Gastrocnemius medialis (tissue), 4 donors: ENCODE measurements at regions not wholly inside any gene's neighbourhood (a gene's known extent, or its start where the extent isn't known, plus 50 kb on each side); places are given as distances from the start of the nearest gene placed in this dataset.
"Not testable (repeated sequence)": the region's sequence is repeated elsewhere in the genome, so short reads cannot be mapped to it uniquely, and the experiment has no call there.

Experiments used
- ATAC-seq, 2 donors: fragments of 150-250 bp; one replicate each; pipeline ENCODE4 v1.9.1; 2016
- DNase-seq, 2 donors: peaks; one replicate each; pipeline ENCODE4 v3.0.0-alpha.2; 2019
- H3K27ac ChIP-seq, 4 donors: fragments of 200-600 bp; sonication (generic); 1 replicate in 1 of 4; 2 replicates in 3 of 4; pipeline ENCODE4 v1.5.1; 2016 to 2018; ENCODE audit warnings: mild to moderate bottlenecking in 2 of 4, moderate library complexity in 1 of 4
- H3K27me3 ChIP-seq, 3 donors: fragments of 200-600 bp; sonication (generic) in 2 of 3; 1 replicate in 1 of 3; 2 replicates in 2 of 3; pipeline versions ENCODE4 v1.5.1 to v1.6.0; 2016 to 2019; ENCODE audit warnings: mild to moderate bottlenecking in 1 of 3, moderate library complexity in 1 of 3
- H3K36me3 ChIP-seq, 2 donors: fragments of 200-600 bp; sonication (generic) in 1 of 2; one replicate each; pipeline ENCODE4 v1.5.1; 2017 to 2018
- H3K4me1 ChIP-seq, 2 donors: fragments of 200-600 bp; sonication (generic) in 1 of 2; one replicate each; pipeline ENCODE4 v1.5.1; 2016 to 2017; ENCODE audit warnings: mild to moderate bottlenecking in 2 of 2
- H3K4me3 ChIP-seq, 4 donors: fragments of 200-600 bp; sonication (generic) in 3 of 4; 1 replicate in 1 of 4; 2 replicates in 3 of 4; pipeline ENCODE4 v1.5.1; 2016 to 2019; ENCODE audit warnings: mild to moderate bottlenecking in 2 of 4
- H3K9me3 ChIP-seq, 3 donors: fragments of 200-600 bp; sonication (generic) in 2 of 3; 1 replicate in 1 of 3; 2 replicates in 2 of 3; pipeline ENCODE4 v1.5.1; 2016 to 2019
- POLR2A ChIP-seq, 2 donors: fragments of 450-650 bp; IDR thresholded peaks; one replicate each; pipeline ENCODE4 v1.6.1; 2017; ENCODE audit warnings: antibody characterized with exemption in 2 of 2, mild to moderate bottlenecking in 2 of 2, moderate library complexity in 2 of 2
- in situ Hi-C, 4 donors: fragments of 200-750 bp; cut with MboI; loops; one replicate each; pipeline versions ENCODE4 v1.15.0 to v1.8.0; 2017; ENCODE audit warnings: low sequenced_read_pairs in 4 of 4
- intact Hi-C: fragments of 100-400 bp; cut with DNase I; formaldehyde crosslinking; loops from one replicate; pipeline ENCODE4 v1.15.1; 2023; ENCODE audit warnings: low total_unique reads
- TF ChIP-seq, protein P1 (sequence below), 5 experiments: fragments of 450-650 bp in 3 of 5; fragments of 200-600 bp in 2 of 5; sonication (generic) in 2 of 5; IDR thresholded peaks in 4 of 5; conservative IDR thresholded peaks in 1 of 5; 1 replicate in 4 of 5; 2 replicates in 1 of 5; pipeline ENCODE4 v1.5.1; 2016 to 2019; ENCODE audit warnings: antibody characterized with exemption in 5 of 5, mild to moderate bottlenecking in 3 of 5, moderate library complexity in 3 of 5

DNA sequence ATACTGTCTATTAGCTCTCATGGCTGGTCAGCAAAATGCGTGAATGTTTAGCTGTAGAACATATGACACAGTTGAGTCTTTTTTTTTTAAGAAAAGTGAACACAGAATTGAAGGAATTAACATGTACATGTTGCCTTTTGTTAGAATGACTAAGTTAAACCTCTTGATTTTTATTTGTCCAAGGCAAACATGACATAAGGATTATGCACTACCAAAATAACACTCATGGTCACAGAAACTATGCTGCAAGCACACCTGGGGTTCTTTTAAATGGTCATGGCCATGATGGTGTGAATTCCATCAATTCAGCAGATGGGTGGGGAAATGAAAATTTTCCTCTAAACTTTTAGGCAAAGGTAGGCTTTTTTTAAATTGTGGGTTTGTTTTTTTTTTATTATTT is 80.1 kb upstream of the CXCL13 start:
- Histone ChIP-seq H3K36me3 (no peaks in the 10 kb centered on the region), H3K27ac (no peak overlapping the region), H3K9me3 (no peaks in the 10 kb centered on the region), H3K27me3 (no peaks in the 10 kb centered on the region), H3K4me3 (no peak overlapping the region), H3K4me1 (no peaks in the 10 kb centered on the region)
- DNase-seq (no peak), ATAC-seq (no peak)
- in situ Hi-C loops (no loop called here), intact Hi-C loops (no loop called here)
- no peak for TF ChIP-seq POLR2A (IDR thresholded peaks at IDR 0.05)
- TF ChIP-seq, protein P1, sequence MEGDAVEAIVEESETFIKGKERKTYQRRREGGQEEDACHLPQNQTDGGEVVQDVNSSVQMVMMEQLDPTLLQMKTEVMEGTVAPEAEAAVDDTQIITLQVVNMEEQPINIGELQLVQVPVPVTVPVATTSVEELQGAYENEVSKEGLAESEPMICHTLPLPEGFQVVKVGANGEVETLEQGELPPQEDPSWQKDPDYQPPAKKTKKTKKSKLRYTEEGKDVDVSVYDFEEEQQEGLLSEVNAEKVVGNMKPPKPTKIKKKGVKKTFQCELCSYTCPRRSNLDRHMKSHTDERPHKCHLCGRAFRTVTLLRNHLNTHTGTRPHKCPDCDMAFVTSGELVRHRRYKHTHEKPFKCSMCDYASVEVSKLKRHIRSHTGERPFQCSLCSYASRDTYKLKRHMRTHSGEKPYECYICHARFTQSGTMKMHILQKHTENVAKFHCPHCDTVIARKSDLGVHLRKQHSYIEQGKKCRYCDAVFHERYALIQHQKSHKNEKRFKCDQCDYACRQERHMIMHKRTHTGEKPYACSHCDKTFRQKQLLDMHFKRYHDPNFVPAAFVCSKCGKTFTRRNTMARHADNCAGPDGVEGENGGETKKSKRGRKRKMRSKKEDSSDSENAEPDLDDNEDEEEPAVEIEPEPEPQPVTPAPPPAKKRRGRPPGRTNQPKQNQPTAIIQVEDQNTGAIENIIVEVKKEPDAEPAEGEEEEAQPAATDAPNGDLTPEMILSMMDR (IDR thresholded peaks at IDR 0.05 in 4 of 5, conservative IDR thresholded peaks at IDR 0.05 in 1 of 5), result no peak

DNA sequence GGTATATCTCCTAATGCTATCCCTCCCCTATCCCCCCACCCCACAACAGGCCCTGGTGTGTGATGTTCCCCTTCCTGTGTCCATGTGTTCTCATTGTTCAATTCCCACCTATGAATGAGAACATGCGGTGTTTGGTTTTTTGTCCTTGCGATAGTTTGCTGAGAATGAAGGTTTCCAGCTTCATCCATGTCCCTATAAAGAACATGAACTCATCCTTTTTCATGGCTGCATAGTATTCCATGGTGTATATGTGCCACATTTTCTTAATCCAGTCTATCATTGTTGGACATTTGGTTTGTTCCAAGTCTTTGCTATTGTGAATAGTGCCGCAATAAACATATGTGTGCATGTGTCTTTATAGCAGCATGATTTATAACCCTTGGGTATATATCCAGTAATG is 77.7 kb upstream of the CXCL13 start:
- in situ Hi-C loops, H3K4me3 ChIP-seq, DNase-seq, intact Hi-C loops, H3K27ac ChIP-seq, H3K27me3 ChIP-seq, H3K4me1 ChIP-seq, ATAC-seq, H3K9me3 ChIP-seq, H3K36me3 ChIP-seq: not testable (repeated sequence)

DNA sequence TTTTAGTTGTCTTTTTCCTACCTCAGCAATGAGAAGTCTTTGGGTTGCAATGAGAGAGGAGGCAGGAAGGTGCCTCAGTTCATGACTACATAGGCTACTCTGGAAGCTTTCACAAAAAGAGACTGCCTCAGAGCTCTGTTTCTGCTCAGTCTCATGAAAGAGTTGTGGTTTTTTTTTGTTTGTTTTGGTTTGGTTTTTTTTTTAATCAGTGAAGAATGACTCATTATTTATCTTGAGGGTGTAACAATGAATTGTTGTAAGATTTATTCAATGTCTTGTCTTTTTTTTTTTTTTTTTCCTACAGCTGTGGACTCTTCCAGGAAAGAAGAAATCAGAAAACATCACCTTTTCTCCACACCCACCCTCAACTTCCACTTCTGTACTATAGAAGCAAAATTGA is 67.5 kb upstream of the CXCL13 start:
- no peaks in the 10 kb centered on the region for H3K9me3 ChIP-seq
- no peak for TF ChIP-seq POLR2A (IDR thresholded peaks at IDR 0.05)
- TF ChIP-seq, protein P1 (IDR thresholded peaks at IDR 0.05 in 4 of 5, conservative IDR thresholded peaks at IDR 0.05 in 1 of 5), result no peak
- H3K4me3 ChIP-seq, result no peak overlapping the region
- H3K27me3 ChIP-seq, result no peaks in the 10 kb centered on the region
- DNase-seq (no peak), ATAC-seq (no peak)
- no peak overlapping the region for H3K27ac ChIP-seq
- H3K4me1 ChIP-seq, result no peaks in the 10 kb centered on the region
- in situ Hi-C loops (no loop called here), intact Hi-C loops (no loop called here)
- no peaks in the 10 kb centered on the region for H3K36me3 ChIP-seq

DNA sequence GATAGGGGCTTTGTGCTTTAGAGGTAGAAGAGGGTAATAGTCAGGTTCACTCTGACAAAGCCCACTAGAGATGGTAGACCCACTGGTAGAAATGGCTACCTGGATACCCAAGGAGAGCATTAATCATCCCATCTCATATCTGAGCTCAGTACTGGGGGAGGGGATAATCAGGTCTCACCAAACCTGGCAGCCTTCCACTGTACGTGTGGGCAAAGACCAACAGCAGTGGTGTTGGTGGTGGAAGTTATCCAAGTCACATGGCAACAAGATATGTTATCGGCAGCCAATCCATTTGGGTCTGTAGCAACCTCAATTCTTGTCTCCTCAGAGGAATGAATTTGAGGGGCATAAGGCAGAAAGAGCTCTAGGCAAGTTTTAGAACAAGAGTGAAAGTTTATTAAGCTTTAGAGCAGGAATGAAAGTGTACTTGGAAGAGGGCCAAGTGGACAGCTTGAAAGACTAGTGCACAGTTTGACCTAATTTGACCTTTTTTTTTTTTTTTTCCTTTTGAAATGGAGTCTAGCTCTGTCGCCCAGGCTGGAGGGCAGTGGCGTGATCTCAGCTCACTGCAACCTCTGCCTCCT is 67.0 kb upstream of the CXCL13 start:
- H3K27ac ChIP-seq, result no peak overlapping the region
- H3K4me1 ChIP-seq, result no peaks in the 10 kb centered on the region
- H3K9me3 ChIP-seq, result no peaks in the 10 kb centered on the region
- intact Hi-C loops (no loop called here), in situ Hi-C loops (no loop called here)
- H3K4me3 ChIP-seq, result no peak overlapping the region
- ATAC-seq (no peak), DNase-seq (no peak)
- H3K36me3 ChIP-seq, result no peaks in the 10 kb centered on the region
- TF ChIP-seq, protein P1 (IDR thresholded peaks at IDR 0.05 in 4 of 5, conservative IDR thresholded peaks at IDR 0.05 in 1 of 5), result no peak
- no peak for TF ChIP-seq POLR2A (IDR thresholded peaks at IDR 0.05)
- no peaks in the 10 kb centered on the region for H3K27me3 ChIP-seq
